Vagina (tissue), 2 donors: ENCODE measurements at regions not wholly inside any gene's neighbourhood (a gene's known extent, or its start where the extent isn't known, plus 50 kb on each side); places are given as distances from the start of the nearest gene placed in this dataset.

ENCODE experiments used
- DNase-seq, 2 donors: peaks; one replicate each; pipeline ENCODE4 v3.0.0-alpha.2; 2017; ENCODE audit errors: extremely low spot score in 2 of 2
- H3K27ac ChIP-seq: fragments of 200-600 bp; sonication (generic); one replicate; pipeline ENCODE4 v1.5.1; 2019
- H3K27me3 ChIP-seq: fragments of 200-600 bp; sonication (generic); one replicate; pipeline ENCODE4 v1.5.1; 2019
- H3K36me3 ChIP-seq, 2 donors: fragments of 200-600 bp; sonication (generic); one replicate each; pipeline ENCODE4 v1.5.1; 2017 to 2019
- H3K4me1 ChIP-seq: fragments of 200-600 bp; sonication (generic); one replicate; pipeline ENCODE4 v1.5.1; 2019
- H3K4me3 ChIP-seq, 2 donors: fragments of 200-600 bp; sonication (generic); 1 replicate in 1 of 2; 2 replicates in 1 of 2; pipeline ENCODE4 v1.5.1; 2016 to 2019
- H3K9me3 ChIP-seq: fragments of 200-600 bp; sonication (generic); one replicate; pipeline ENCODE4 v1.5.1; 2019
- POLR2A ChIP-seq, 2 donors: fragments of 450-650 bp; IDR thresholded peaks; one replicate each; pipeline ENCODE4 v1.6.1; 2017; ENCODE audit warnings: antibody characterized with exemption in 2 of 2, mild to moderate bottlenecking in 2 of 2, moderate library complexity in 2 of 2
- POLR2AphosphoS5 ChIP-seq, 2 donors: sonication (generic); formaldehyde crosslinking; IDR thresholded peaks; one replicate each; pipeline ENCODE4 v1.9.0; 2017; ENCODE audit warnings: antibody characterized with exemption in 2 of 2, mild to moderate bottlenecking in 2 of 2, low read depth in 1 of 2; ENCODE audit not compliant: insufficient read depth in 1 of 2
- intact Hi-C: fragments of 100-400 bp; cut with DNase I; formaldehyde crosslinking; loops from one replicate; pipeline ENCODE4 v1.15.1; 2023
- TF ChIP-seq, protein P1 (sequence below), 3 experiments: fragments of 450-650 bp in 2 of 3; fragments of 200-600 bp in 1 of 3; sonication (generic) in 1 of 3; IDR thresholded peaks; one replicate each; pipeline ENCODE4 v1.5.1; 2017 to 2019; ENCODE audit warnings: antibody characterized with exemption in 3 of 3, mild to moderate bottlenecking in 2 of 3, moderate library complexity in 2 of 3

DNA sequence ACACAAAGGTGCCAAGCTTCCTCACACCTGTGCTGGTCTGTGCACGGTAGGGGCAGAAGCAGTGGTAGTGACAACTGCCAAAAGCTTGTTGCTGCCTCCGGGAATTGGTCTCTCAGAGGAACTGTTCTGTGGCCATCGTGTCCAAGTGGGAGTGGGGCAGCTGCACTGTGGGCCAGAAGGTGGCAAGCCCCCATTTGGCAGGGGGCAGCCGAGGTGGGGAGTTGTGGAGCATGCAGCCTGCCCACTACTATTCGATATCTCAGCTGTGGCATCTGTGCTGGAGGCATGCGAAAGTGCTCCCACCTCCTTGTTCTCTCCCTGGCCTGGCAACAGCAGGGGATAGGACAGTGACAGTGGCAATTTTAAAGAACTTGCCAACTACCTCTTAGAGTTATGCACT, 192.8 kb downstream of the TBX22 start:
- Histone ChIP-seq H3K4me3 (no peak overlapping the region), H3K4me1 (no peaks in the 10 kb centered on the region), H3K36me3 (no peaks in the 10 kb centered on the region), H3K27ac (no peak overlapping the region), H3K27me3 (no peaks in the 10 kb centered on the region), H3K9me3 (no peaks in the 10 kb centered on the region)
- TF ChIP-seq POLR2A (IDR thresholded peaks at IDR 0.05) (no peak), POLR2AphosphoS5 (IDR thresholded peaks at IDR 0.05; ENCODE audit: insufficient read depth in 1 of 2, low read depth in 1 of 2) (no peak)
- intact Hi-C loops = no loop called here
- DNase-seq = no peak

DNA sequence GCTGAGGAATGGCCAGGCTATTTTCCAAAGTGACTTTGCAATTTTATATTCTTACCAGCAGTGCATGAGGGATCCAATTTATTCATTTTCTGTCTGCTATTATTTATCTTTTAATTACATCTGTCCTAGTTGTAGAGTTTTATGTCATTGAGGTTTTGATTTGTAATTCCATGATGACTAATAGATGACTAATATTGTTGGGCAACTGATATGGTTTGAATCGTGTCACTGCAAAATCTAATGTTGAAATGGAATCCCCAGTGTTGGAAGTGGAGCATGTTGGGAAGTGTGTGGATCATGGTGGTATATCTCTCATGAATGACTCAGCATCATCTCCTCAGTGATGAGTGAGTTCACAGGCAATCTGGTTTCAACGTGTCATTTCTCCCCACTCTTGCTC, 201.5 kb downstream of the TBX22 start:
- H3K4me1 ChIP-seq = no peaks in the 10 kb centered on the region
- intact Hi-C loops = no loop called here
- H3K36me3 ChIP-seq = no peaks in the 10 kb centered on the region
- H3K4me3 ChIP-seq = no peak overlapping the region
- H3K9me3 ChIP-seq = no peaks in the 10 kb centered on the region
- no peaks in the 10 kb centered on the region for H3K27me3 ChIP-seq
- H3K27ac ChIP-seq = no peak overlapping the region
- TF ChIP-seq POLR2AphosphoS5 (IDR thresholded peaks at IDR 0.05; ENCODE audit: insufficient read depth in 1 of 2, low read depth in 1 of 2) (no peak), POLR2A (IDR thresholded peaks at IDR 0.05) (no peak)
- TF ChIP-seq, protein P1, sequence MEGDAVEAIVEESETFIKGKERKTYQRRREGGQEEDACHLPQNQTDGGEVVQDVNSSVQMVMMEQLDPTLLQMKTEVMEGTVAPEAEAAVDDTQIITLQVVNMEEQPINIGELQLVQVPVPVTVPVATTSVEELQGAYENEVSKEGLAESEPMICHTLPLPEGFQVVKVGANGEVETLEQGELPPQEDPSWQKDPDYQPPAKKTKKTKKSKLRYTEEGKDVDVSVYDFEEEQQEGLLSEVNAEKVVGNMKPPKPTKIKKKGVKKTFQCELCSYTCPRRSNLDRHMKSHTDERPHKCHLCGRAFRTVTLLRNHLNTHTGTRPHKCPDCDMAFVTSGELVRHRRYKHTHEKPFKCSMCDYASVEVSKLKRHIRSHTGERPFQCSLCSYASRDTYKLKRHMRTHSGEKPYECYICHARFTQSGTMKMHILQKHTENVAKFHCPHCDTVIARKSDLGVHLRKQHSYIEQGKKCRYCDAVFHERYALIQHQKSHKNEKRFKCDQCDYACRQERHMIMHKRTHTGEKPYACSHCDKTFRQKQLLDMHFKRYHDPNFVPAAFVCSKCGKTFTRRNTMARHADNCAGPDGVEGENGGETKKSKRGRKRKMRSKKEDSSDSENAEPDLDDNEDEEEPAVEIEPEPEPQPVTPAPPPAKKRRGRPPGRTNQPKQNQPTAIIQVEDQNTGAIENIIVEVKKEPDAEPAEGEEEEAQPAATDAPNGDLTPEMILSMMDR (IDR thresholded peaks at IDR 0.05) = no peak
- DNase-seq = no peak

GRCh38 chrX:80223982-80224579, 196.2 kb upstream of the TENT5D start:
- Histone ChIP-seq H3K36me3 (no peaks in the 10 kb centered on the region), H3K27me3 (no peaks in the 10 kb centered on the region), H3K4me1 (no peaks in the 10 kb centered on the region), H3K27ac (no peak overlapping the region), H3K9me3 (no peaks in the 10 kb centered on the region), H3K4me3 (no peak overlapping the region)
- no peak for DNase-seq
- TF ChIP-seq POLR2A (IDR thresholded peaks at IDR 0.05) = no peak
- TF ChIP-seq, protein P1 (IDR thresholded peaks at IDR 0.05) = no peak
- no peak for TF ChIP-seq POLR2AphosphoS5 (IDR thresholded peaks at IDR 0.05; ENCODE audit: insufficient read depth in 1 of 2, low read depth in 1 of 2)
- intact Hi-C loops = no loop called here

DNA sequence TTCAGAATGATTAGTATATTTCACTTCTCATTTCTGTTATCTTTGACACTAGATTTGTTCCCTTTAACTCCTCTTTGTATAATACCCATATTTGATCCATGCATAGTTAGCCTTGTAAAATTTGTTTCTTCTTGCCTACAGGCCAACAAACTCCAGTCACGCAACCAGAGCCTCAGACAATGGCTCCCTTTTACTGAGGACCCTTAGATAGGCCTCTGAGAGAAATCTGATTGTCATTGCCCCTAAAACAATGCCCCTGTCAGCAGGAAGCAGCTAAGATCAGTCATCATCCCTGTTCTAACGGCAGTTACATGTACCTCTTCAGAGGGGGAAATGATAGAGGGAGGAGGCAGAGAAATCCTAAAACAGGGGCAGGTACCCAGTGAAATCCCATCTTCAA, 190.6 kb upstream of the TENT5D start:
- Histone ChIP-seq H3K4me3 (no peak overlapping the region), H3K9me3 (no peaks in the 10 kb centered on the region), H3K27ac (no peak overlapping the region), H3K27me3 (no peaks in the 10 kb centered on the region), H3K36me3 (no peaks in the 10 kb centered on the region), H3K4me1 (no peaks in the 10 kb centered on the region)
- DNase-seq = no peak
- intact Hi-C loops = no loop called here
- TF ChIP-seq POLR2AphosphoS5 (IDR thresholded peaks at IDR 0.05; ENCODE audit: insufficient read depth in 1 of 2, low read depth in 1 of 2) (no peak), POLR2A (IDR thresholded peaks at IDR 0.05) (no peak)
- TF ChIP-seq, protein P1 (IDR thresholded peaks at IDR 0.05) = no peak

- TF ChIP-seq, protein P1 (IDR thresholded peaks at IDR 0.05) = no peak
- TF ChIP-seq POLR2AphosphoS5 (IDR thresholded peaks at IDR 0.05; ENCODE audit: insufficient read depth in 1 of 2, low read depth in 1 of 2) = no peak
- no peak for TF ChIP-seq POLR2A (IDR thresholded peaks at IDR 0.05)
- DNase-seq = no peak
- Histone ChIP-seq H3K27ac (no peak overlapping the region), H3K4me3 (no peak overlapping the region), H3K27me3 (no peaks in the 10 kb centered on the region), H3K4me1 (no peaks in the 10 kb centered on the region), H3K36me3 (no peaks in the 10 kb centered on the region), H3K9me3 (no peaks in the 10 kb centered on the region)
- intact Hi-C loops = no loop called here
These were observed 183.2 kb upstream of the TENT5D start for GRCh38 chrX:80237072-80237471.
